DND-41 (cell line): ENCODE measurements at regions not wholly inside any gene's neighbourhood (a gene's known extent, or its start where the extent isn't known, plus 50 kb on each side); places are given as distances from the start of the nearest gene placed in this dataset.

ENCODE experiments used
- ATAC-seq: fragments of 200-7000 bp; cut with Tn5 transposase; 3 replicates; pipeline ENCODE4 v1.9.1; 2021; ENCODE audit warnings: low read depth; ENCODE audit not compliant: insufficient read depth
- DNase-seq: peaks from one replicate; pipeline ENCODE4 v3.0.0-alpha.2; 2020
- H2AFZ ChIP-seq: 2 replicates; pipeline ENCODE4 v1.6.0; 2012; ENCODE audit warnings: low read depth, low read length
- H3K27ac ChIP-seq: 2 replicates; pipeline ENCODE4 v1.5.1; 2012; ENCODE audit warnings: low read length, inconsistent platforms
- H3K27me3 ChIP-seq: fragments of 200-600 bp; sonication (generic); 2 replicates; pipeline ENCODE4 v1.6.0; 2012; ENCODE audit warnings: low read length, mild to moderate bottlenecking, inconsistent platforms; ENCODE audit not compliant: insufficient read depth, poor library complexity
- H3K36me3 ChIP-seq: 2 replicates; pipeline ENCODE4 v1.5.1; 2012; ENCODE audit warnings: low read length, inconsistent platforms; ENCODE audit not compliant: insufficient read depth
- H3K4me1 ChIP-seq: 2 replicates; pipeline ENCODE4 v1.5.1; 2012; ENCODE audit warnings: mild to moderate bottlenecking, low read length; ENCODE audit not compliant: insufficient read depth
- H3K4me2 ChIP-seq: 2 replicates; pipeline ENCODE4 v1.6.0; 2012; ENCODE audit warnings: mild to moderate bottlenecking, moderate library complexity, low read length, inconsistent platforms; ENCODE audit not compliant: insufficient read depth
- H3K4me3 ChIP-seq, 2 experiments: fragments of 200-600 bp in 1 of 2; shearing (Covaris generic) in 1 of 2; 2 replicates each; pipeline ENCODE4 v1.5.1; 2012 to 2016; ENCODE audit warnings: inconsistent platforms in 2 of 2, low read length in 2 of 2, mild to moderate bottlenecking in 2 of 2, low read depth in 1 of 2, moderate library complexity in 1 of 2
- H3K79me2 ChIP-seq: 2 replicates; pipeline ENCODE4 v1.6.0; 2012; ENCODE audit warnings: low read length, inconsistent platforms; ENCODE audit not compliant: insufficient read depth
- H3K9ac ChIP-seq: 2 replicates; pipeline ENCODE4 v1.6.0; 2012; ENCODE audit warnings: low read depth, mild to moderate bottlenecking, inconsistent platforms, low read length, moderate library complexity
- H3K9me3 ChIP-seq: 2 replicates; pipeline ENCODE4 v1.5.1; 2012; ENCODE audit warnings: low read length, moderate library complexity, mild to moderate bottlenecking, inconsistent platforms; ENCODE audit not compliant: insufficient read depth, severe bottlenecking
- H4K20me1 ChIP-seq: 2 replicates; pipeline ENCODE4 v1.6.0; 2012; ENCODE audit warnings: low read length; ENCODE audit not compliant: insufficient read depth
- CTCF ChIP-seq: IDR thresholded peaks from 2 replicates; pipeline ENCODE4 v1.5.1; 2012; ENCODE audit warnings: borderline replicate concordance, low read length, moderate library complexity, mild to moderate bottlenecking; ENCODE audit not compliant: poor library complexity, severe bottlenecking; ENCODE audit errors: extremely low read depth
- EZH2 ChIP-seq: IDR thresholded peaks from 3 replicates; pipeline ENCODE4 v1.6.1; 2012; ENCODE audit warnings: borderline replicate concordance, low read depth, mild to moderate bottlenecking, moderate library complexity, low read length, inconsistent platforms; ENCODE audit not compliant: severe bottlenecking

- H3K27me3 ChIP-seq: no peaks in the 10 kb centered on the region
- no peaks in the 10 kb centered on the region for H3K4me1 ChIP-seq
- H3K4me3 ChIP-seq: no peak overlapping the region
- no peaks in the 10 kb centered on the region for H3K79me2 ChIP-seq
- DNase-seq: no peak
- H3K27ac ChIP-seq: no peak overlapping the region
- no peaks in the 10 kb centered on the region for H4K20me1 ChIP-seq
- no peak for TF ChIP-seq EZH2
- no peak for TF ChIP-seq CTCF
- no peak overlapping the region for H3K4me2 ChIP-seq
- H2AFZ ChIP-seq: no peak overlapping the region
- H3K9ac ChIP-seq: no peak overlapping the region
- no peaks in the 10 kb centered on the region for H3K36me3 ChIP-seq
- ATAC-seq: no peak
- no peaks in the 10 kb centered on the region for H3K9me3 ChIP-seq
Measured at GRCh38 chr9:129285382-129285781, 107.3 kb upstream of the IER5L start.

- Histone ChIP-seq H3K4me2 (no peak overlapping the region), H3K9ac (no peak overlapping the region)
Measured at GRCh38 chr9:129284607-129285291, 106.7 kb upstream of the IER5L start.

GRCh38 chr9:129283705-129284606 is 105.9 kb upstream of the IER5L start:
- TF ChIP-seq CTCF (no peak), EZH2 (no peak)
- H3K4me2 ChIP-seq: no peak overlapping the region
- H3K27me3 ChIP-seq: no peaks in the 10 kb centered on the region
- H3K4me1 ChIP-seq: no peaks in the 10 kb centered on the region
- no peaks in the 10 kb centered on the region for H4K20me1 ChIP-seq
- H3K9ac ChIP-seq: no peak overlapping the region
- no peaks in the 10 kb centered on the region for H3K9me3 ChIP-seq
- H3K36me3 ChIP-seq: no peaks in the 10 kb centered on the region
- H3K4me3 ChIP-seq: no peak overlapping the region
- DNase-seq (no peak), ATAC-seq (no peak)
- no peaks in the 10 kb centered on the region for H3K79me2 ChIP-seq
- no peak overlapping the region for H3K27ac ChIP-seq
- no peak overlapping the region for H2AFZ ChIP-seq

More at GRCh38 chr9:129284607-129285291, 106.7 kb upstream of the IER5L start:
- ATAC-seq (no peak), DNase-seq (no peak)
- H3K9me3 ChIP-seq: no peaks in the 10 kb centered on the region
- no peaks in the 10 kb centered on the region for H4K20me1 ChIP-seq
- no peaks in the 10 kb centered on the region for H3K27me3 ChIP-seq
- H3K4me1 ChIP-seq: no peaks in the 10 kb centered on the region
- no peak overlapping the region for H2AFZ ChIP-seq
- no peaks in the 10 kb centered on the region for H3K79me2 ChIP-seq
- TF ChIP-seq EZH2: no peak
- no peaks in the 10 kb centered on the region for H3K36me3 ChIP-seq
- H3K4me3 ChIP-seq: no peak overlapping the region
- no peak overlapping the region for H3K27ac ChIP-seq

GRCh38 chr9:129283291-129283691 is 105.2 kb upstream of the IER5L start:
- Histone ChIP-seq H3K79me2 (no peaks in the 10 kb centered on the region), H3K27me3 (no peaks in the 10 kb centered on the region), H3K4me2 (no peak overlapping the region), H2AFZ (no peak overlapping the region), H3K36me3 (no peaks in the 10 kb centered on the region), H3K27ac (no peak overlapping the region), H3K4me3 (no peak overlapping the region), H3K9me3 (no peaks in the 10 kb centered on the region), H3K9ac (no peak overlapping the region), H3K4me1 (no peaks in the 10 kb centered on the region), H4K20me1 (no peaks in the 10 kb centered on the region)
- ATAC-seq: no peak
- TF ChIP-seq CTCF (no peak), EZH2 (no peak)
- DNase-seq: no peak
